CD14-positive monocyte (primary cell): ENCODE measurements at regions not wholly inside any gene's neighbourhood (a gene's known extent, or its start where the extent isn't known, plus 50 kb on each side); places are given as distances from the start of the nearest gene placed in this dataset.

ENCODE experiments used
- DNase-seq, 3 donors: peaks; one replicate each; pipeline ENCODE4 v3.0.0-alpha.2; 2011 to 2022
- H2AFZ ChIP-seq: 2 replicates; pipeline ENCODE4 v1.6.0; 2012; ENCODE audit warnings: mild to moderate bottlenecking, low read depth, low read length, inconsistent platforms; ENCODE audit not compliant: insufficient read depth, poor library complexity, severe bottlenecking
- H3K27ac ChIP-seq, 2 donors: 1 replicate in 1 of 2; 2 replicates in 1 of 2; pipeline ENCODE4 v1.5.1; 2012 to 2013; ENCODE audit warnings: low read length in 2 of 2, control low read depth in 1 of 2, inconsistent platforms in 1 of 2, low read depth in 1 of 2, mild to moderate bottlenecking in 1 of 2
- H3K27me3 ChIP-seq, 2 donors: one replicate each; pipeline versions ENCODE4 v1.6.0 to v1.6.1; 2011 to 2013; ENCODE audit warnings: low read length in 2 of 2; ENCODE audit not compliant: control insufficient read depth in 2 of 2, insufficient read depth in 2 of 2
- H3K36me3 ChIP-seq, 2 donors: replicated peaks in 1 of 2; 1 replicate in 1 of 2; 2 replicates in 1 of 2; pipeline versions ENCODE4 v1.5.1 to v1.6.1; 2012 to 2013; ENCODE audit warnings: low read length in 2 of 2, control low read depth in 1 of 2, inconsistent platforms in 1 of 2, mild to moderate bottlenecking in 1 of 2; ENCODE audit not compliant: insufficient read depth in 2 of 2, control insufficient read depth in 1 of 2
- H3K4me1 ChIP-seq, 2 donors: 1 replicate in 1 of 2; 2 replicates in 1 of 2; pipeline versions ENCODE4 v1.5.1 to v1.6.1; 2012 to 2013; ENCODE audit warnings: low read length in 2 of 2, control low read depth in 1 of 2, inconsistent platforms in 1 of 2, mild to moderate bottlenecking in 1 of 2, moderate library complexity in 1 of 2; ENCODE audit not compliant: insufficient read depth in 2 of 2, control insufficient read depth in 1 of 2
- H3K4me2 ChIP-seq: replicated peaks from 2 replicates; pipeline ENCODE3; 2012; ENCODE audit warnings: low read length, moderate library complexity, mild to moderate bottlenecking; ENCODE audit not compliant: poor library complexity, severe bottlenecking; ENCODE audit errors: extremely low read depth
- H3K4me3 ChIP-seq, 3 experiments: fragments of 200-600 bp in 1 of 3; sonication (generic) in 1 of 3; replicated peaks in 1 of 3; 1 replicate in 2 of 3; 2 replicates in 1 of 3; pipeline ENCODE4 v1.5.1; 2011 to 2013; ENCODE audit warnings: low read length in 3 of 3, mild to moderate bottlenecking in 3 of 3, control low read depth in 2 of 3, low read depth in 2 of 3, inconsistent platforms in 1 of 3, moderate library complexity in 1 of 3
- H3K79me2 ChIP-seq: 2 replicates; pipeline ENCODE4 v1.6.0; 2012; ENCODE audit warnings: mild to moderate bottlenecking, control low read depth, inconsistent platforms, low read length, moderate library complexity; ENCODE audit not compliant: insufficient read depth
- H3K9ac ChIP-seq: 2 replicates; pipeline ENCODE4 v1.6.0; 2017; ENCODE audit warnings: low read length, mild to moderate bottlenecking; ENCODE audit not compliant: insufficient read depth, poor library complexity, severe bottlenecking
- H3K9me3 ChIP-seq, 2 donors: replicated peaks in 1 of 2; 1 replicate in 1 of 2; 2 replicates in 1 of 2; pipeline versions ENCODE4 v1.5.1 to v1.6.1; 2012 to 2013; ENCODE audit warnings: low read length in 2 of 2, control low read depth in 1 of 2; ENCODE audit not compliant: control insufficient read depth in 1 of 2, insufficient read depth in 1 of 2
- H4K20me1 ChIP-seq: 2 replicates; pipeline ENCODE4 v1.6.0; 2012; ENCODE audit warnings: mild to moderate bottlenecking, low read length, control low read depth, moderate library complexity; ENCODE audit not compliant: insufficient read depth
- H3K27ac Mint-ChIP-seq, 7 donors: one replicate each; pipeline ENCODE4 v1.8.0; 2020; ENCODE audit warnings: mild to moderate bottlenecking in 7 of 7, mixed read lengths in 7 of 7, moderate library complexity in 6 of 7, inconsistent platforms in 2 of 7
- H3K27me3 Mint-ChIP-seq, 3 donors: one replicate each; pipeline ENCODE4 v1.8.0; 2021 to 2022; ENCODE audit warnings: low read depth in 3 of 3, mild to moderate bottlenecking in 3 of 3, mixed read lengths in 3 of 3, moderate library complexity in 3 of 3, inconsistent platforms in 1 of 3
- H3K36me3 Mint-ChIP-seq, 2 donors: one replicate each; pipeline ENCODE4 v1.8.0; 2020; ENCODE audit warnings: mixed read lengths in 2 of 2, inconsistent platforms in 1 of 2, mild to moderate bottlenecking in 1 of 2
- H3K4me1 Mint-ChIP-seq: one replicate; pipeline ENCODE4 v1.8.0; 2020; ENCODE audit warnings: mild to moderate bottlenecking, mixed read lengths
- H3K4me3 Mint-ChIP-seq, 2 donors: one replicate each; pipeline ENCODE4 v1.8.0; 2020; ENCODE audit warnings: mild to moderate bottlenecking in 2 of 2, mixed read lengths in 2 of 2, moderate library complexity in 1 of 2
- H3K9me3 Mint-ChIP-seq, 7 donors: one replicate each; pipeline ENCODE4 v1.8.0; 2020 to 2022; ENCODE audit warnings: mixed read lengths in 7 of 7, mild to moderate bottlenecking in 6 of 7, moderate library complexity in 6 of 7, inconsistent platforms in 2 of 7
- whole genome bisulfite sequencing: methylation state at CpG from one replicate; pipeline ENCODE4 v1.1.5; 2013; ENCODE audit warnings: missing lambda C conversion rate; ENCODE audit not compliant: insufficient coverage; 5-methylcytosine and 5-hydroxymethylcytosine counted together
- intact Hi-C, 2 donors: fragments of 100-400 bp; cut with micrococcal nuclease; formaldehyde crosslinking; loops; one replicate each; pipeline versions ENCODE4 v1.15.0 to v1.15.1; 2023
- TF ChIP-seq, protein P1 (sequence below): fragments of 200-600 bp; IDR thresholded peaks from one replicate; pipeline ENCODE4 v1.8.0; 2022; ENCODE audit warnings: antibody characterized with exemption, mild to moderate bottlenecking

DNA sequence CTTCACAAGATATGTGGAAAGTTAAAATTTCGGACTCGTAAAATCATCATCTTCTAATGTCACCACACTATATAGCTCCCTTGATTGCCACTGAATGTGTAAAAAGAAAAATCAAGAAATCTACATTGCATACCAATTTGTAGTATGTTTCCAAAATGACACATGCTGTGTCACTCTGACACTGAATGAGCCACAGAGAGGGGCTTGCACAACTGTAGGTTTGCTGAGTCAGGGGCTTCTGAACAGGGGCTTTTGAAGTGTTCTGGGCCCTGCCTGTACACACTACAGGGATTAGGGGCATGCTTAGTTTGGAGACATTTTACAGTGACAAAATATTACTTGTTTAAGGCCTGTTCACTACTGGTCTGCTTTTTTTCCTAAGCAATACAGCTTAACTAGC lies 234.4 kb upstream of the GRAMD2B start:
- Mint-ChIP-seq H3K27ac (no peak overlapping the region), H3K4me1 (no peaks in the 10 kb centered on the region), H3K9me3 (peaks cover 0 to 14% (median 4%) of the 10 kb centered on the region in 7 donors), H3K27me3 (no peaks in the 10 kb centered on the region), H3K36me3 (no peaks in the 10 kb centered on the region), H3K4me3 (no peak overlapping the region)
- intact Hi-C loops, result no loop called here
- H3K27ac ChIP-seq, result no peak overlapping the region
- no peaks in the 10 kb centered on the region for H3K27me3 ChIP-seq
- H4K20me1 ChIP-seq, result no peaks in the 10 kb centered on the region
- no CpG with 5 or more reads among the region's 2 CpGs for WGBS
- H3K9ac ChIP-seq, result no peak overlapping the region
- no peak overlapping the region for H3K4me3 ChIP-seq
- no peak for DNase-seq
- peaks cover 3 to 10% of the 10 kb centered on the region in 2 donors for H3K9me3 ChIP-seq
- no peaks in the 10 kb centered on the region for H3K4me1 ChIP-seq
- H2AFZ ChIP-seq, result no peak overlapping the region
- TF ChIP-seq, protein P1, sequence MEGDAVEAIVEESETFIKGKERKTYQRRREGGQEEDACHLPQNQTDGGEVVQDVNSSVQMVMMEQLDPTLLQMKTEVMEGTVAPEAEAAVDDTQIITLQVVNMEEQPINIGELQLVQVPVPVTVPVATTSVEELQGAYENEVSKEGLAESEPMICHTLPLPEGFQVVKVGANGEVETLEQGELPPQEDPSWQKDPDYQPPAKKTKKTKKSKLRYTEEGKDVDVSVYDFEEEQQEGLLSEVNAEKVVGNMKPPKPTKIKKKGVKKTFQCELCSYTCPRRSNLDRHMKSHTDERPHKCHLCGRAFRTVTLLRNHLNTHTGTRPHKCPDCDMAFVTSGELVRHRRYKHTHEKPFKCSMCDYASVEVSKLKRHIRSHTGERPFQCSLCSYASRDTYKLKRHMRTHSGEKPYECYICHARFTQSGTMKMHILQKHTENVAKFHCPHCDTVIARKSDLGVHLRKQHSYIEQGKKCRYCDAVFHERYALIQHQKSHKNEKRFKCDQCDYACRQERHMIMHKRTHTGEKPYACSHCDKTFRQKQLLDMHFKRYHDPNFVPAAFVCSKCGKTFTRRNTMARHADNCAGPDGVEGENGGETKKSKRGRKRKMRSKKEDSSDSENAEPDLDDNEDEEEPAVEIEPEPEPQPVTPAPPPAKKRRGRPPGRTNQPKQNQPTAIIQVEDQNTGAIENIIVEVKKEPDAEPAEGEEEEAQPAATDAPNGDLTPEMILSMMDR, result no peak
- H3K4me2 ChIP-seq, result no peak overlapping the region
- H3K36me3 ChIP-seq, result no peaks in the 10 kb centered on the region
- no peaks in the 10 kb centered on the region for H3K79me2 ChIP-seq

DNA sequence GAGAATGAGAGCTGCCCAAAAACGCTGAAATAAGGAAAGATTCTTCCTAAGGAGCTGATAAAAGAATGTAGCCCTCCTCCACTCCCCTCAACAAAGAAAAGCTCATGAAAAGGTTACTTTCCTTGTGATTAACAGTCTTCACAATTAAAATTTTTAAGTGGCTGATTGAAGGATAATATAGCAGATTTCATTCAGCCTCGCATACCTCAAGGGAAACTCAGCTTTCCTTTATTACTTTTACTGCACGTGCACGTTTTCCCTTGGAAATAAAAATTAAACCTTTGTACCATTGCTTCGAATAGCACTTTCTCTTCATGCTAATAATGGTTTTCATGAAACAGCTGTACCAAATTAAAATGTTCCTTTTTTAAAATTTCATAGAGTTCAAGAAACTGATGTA lies 234.0 kb upstream of the GRAMD2B start:
- Mint-ChIP-seq H3K27ac (no peak overlapping the region), H3K4me1 (no peaks in the 10 kb centered on the region), H3K9me3 (peaks cover 0 to 14% (median 4%) of the 10 kb centered on the region in 7 donors), H3K4me3 (no peak overlapping the region), H3K27me3 (no peaks in the 10 kb centered on the region), H3K36me3 (no peaks in the 10 kb centered on the region)
- no peak overlapping the region for H2AFZ ChIP-seq
- H3K27ac ChIP-seq, result no peak overlapping the region
- intact Hi-C loops, result no loop called here
- no peaks in the 10 kb centered on the region for H3K4me1 ChIP-seq
- H3K9me3 ChIP-seq, result peaks cover 3 to 10% of the 10 kb centered on the region in 2 donors
- H3K9ac ChIP-seq, result no peak overlapping the region
- no peaks in the 10 kb centered on the region for H3K79me2 ChIP-seq
- no peak overlapping the region for H3K4me2 ChIP-seq
- H4K20me1 ChIP-seq, result no peaks in the 10 kb centered on the region
- no peak for DNase-seq
- H3K36me3 ChIP-seq, result no peaks in the 10 kb centered on the region
- WGBS, result no CpG with 5 or more reads among the region's 5 CpGs
- H3K27me3 ChIP-seq, result no peaks in the 10 kb centered on the region
- TF ChIP-seq, protein P1, result no peak
- no peak overlapping the region for H3K4me3 ChIP-seq
